K562 (cell line): ENCODE measurements at regions not wholly inside any gene's neighbourhood (a gene's known extent, or its start where the extent isn't known, plus 50 kb on each side); places are given as distances from the start of the nearest gene placed in this dataset.

ENCODE experiments used
- HDAC6 ChIP-seq: IDR thresholded peaks from 2 replicates; pipeline ENCODE4 v1.6.1; 2012; ENCODE audit warnings: low read depth, mild to moderate bottlenecking, control low read depth, inconsistent platforms, low read length, moderate library complexity
- JUND ChIP-seq, 2 experiments: IDR thresholded peaks; 2 replicates in 1 of 2; 3 replicates in 1 of 2; pipeline ENCODE4 v1.6.1; 2011; ENCODE audit warnings: borderline replicate concordance in 2 of 2, low read depth in 2 of 2, low read length in 2 of 2, improper control_type of control experiment in 1 of 2, missing biosample characterization in 1 of 2, missing genetic modification characterization in 1 of 2, missing genetic modification reagents in 1 of 2
- MGA ChIP-seq: fragments of 450-650 bp; IDR thresholded peaks from 2 replicates; pipeline ENCODE4 v1.6.1; 2016; ENCODE audit warnings: mild to moderate bottlenecking, moderate library complexity
- PHF8 ChIP-seq: fragments of 200-600 bp; sonication (generic); IDR thresholded peaks from 2 replicates; pipeline ENCODE4 v1.6.1; 2012; ENCODE audit warnings: mixed run types, mild to moderate bottlenecking, inconsistent platforms, low read length, moderate library complexity, borderline replicate concordance

- TF ChIP-seq MGA (no peak), JUND (IDR thresholded peaks at IDR 0.05; ENCODE audit: borderline replicate concordance, low read depth, low read length) (peak; percentile 19; the same call in 1 of the 2 replicates), JUND (tag; IDR thresholded peaks at IDR 0.05; ENCODE audit: borderline replicate concordance, low read depth, low read length) (no peak), PHF8 (no peak), HDAC6 (no peak)
- TF ChIP-seq, all 486 proteins: peak for 6
Observed at GRCh38 chr21:38955495-38955894, 149.8 kb downstream of the ETS2 start (continued).
